22Rv1 (cell line): ENCODE measurements at regions not wholly inside any gene's neighbourhood (a gene's known extent, or its start where the extent isn't known, plus 50 kb on each side); places are given as distances from the start of the nearest gene placed in this dataset.

ENCODE experiments used
- ZFX ChIP-seq: fragments of 450-650 bp; IDR thresholded peaks from 2 replicates; pipeline ENCODE4 v1.6.1; 2017; ENCODE audit warnings: antibody characterized with exemption, borderline replicate concordance
- TF ChIP-seq, protein P1 (sequence below): fragments of 450-650 bp; IDR thresholded peaks from 2 replicates; pipeline ENCODE4 v1.5.1; 2017; ENCODE audit warnings: mild to moderate bottlenecking

DNA sequence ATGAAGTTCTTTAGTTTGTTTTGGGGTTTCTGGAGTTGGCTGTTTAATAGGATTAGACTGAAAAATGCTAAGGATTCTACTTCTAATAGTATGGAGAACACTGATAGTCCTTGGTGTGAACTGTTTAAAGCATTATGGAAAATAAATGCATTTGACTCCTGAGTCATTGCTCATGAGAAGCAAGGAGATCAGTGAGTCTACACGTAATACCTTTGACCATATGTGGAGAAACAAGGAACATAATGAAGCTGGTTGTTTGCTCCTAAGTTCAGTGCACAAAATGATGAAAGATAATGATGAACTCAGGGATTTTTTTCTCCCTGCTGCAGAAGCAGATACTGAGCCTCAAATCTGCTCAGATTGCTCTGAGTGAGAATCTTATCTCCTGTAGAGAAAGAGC is 158.9 kb upstream of the COL11A1 start:
- TF ChIP-seq, protein P1, sequence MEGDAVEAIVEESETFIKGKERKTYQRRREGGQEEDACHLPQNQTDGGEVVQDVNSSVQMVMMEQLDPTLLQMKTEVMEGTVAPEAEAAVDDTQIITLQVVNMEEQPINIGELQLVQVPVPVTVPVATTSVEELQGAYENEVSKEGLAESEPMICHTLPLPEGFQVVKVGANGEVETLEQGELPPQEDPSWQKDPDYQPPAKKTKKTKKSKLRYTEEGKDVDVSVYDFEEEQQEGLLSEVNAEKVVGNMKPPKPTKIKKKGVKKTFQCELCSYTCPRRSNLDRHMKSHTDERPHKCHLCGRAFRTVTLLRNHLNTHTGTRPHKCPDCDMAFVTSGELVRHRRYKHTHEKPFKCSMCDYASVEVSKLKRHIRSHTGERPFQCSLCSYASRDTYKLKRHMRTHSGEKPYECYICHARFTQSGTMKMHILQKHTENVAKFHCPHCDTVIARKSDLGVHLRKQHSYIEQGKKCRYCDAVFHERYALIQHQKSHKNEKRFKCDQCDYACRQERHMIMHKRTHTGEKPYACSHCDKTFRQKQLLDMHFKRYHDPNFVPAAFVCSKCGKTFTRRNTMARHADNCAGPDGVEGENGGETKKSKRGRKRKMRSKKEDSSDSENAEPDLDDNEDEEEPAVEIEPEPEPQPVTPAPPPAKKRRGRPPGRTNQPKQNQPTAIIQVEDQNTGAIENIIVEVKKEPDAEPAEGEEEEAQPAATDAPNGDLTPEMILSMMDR, result no peak
- no peak for TF ChIP-seq ZFX
